ENCODE measurements at regions not wholly inside any gene's neighbourhood (a gene's known extent, or its start where the extent isn't known, plus 50 kb on each side); places are given as distances from the start of the nearest gene placed in this dataset.

GRCh38 chr4:155570661-155571060, 96.0 kb upstream of the GUCY1A1 start:
- no peak for TF ChIP-seq CTCF (IDR thresholded peaks at IDR 0.05; ENCODE audit: insufficient read depth, low read length)
- no peak for TF ChIP-seq GABPA (IDR thresholded peaks at IDR 0.05; ENCODE audit: low read depth)
- no peak for TF ChIP-seq POLR2AphosphoS5 (IDR thresholded peaks at IDR 0.05; ENCODE audit: low read depth)
